Keratinocyte (primary cell): ENCODE measurements at regions not wholly inside any gene's neighbourhood (a gene's known extent, or its start where the extent isn't known, plus 50 kb on each side); places are given as distances from the start of the nearest gene placed in this dataset.

Experiments used
- DNase-seq: peaks from one replicate; pipeline ENCODE4 v3.0.0-alpha.2; 2011; ENCODE audit warnings: low read depth, missing footprints, low spot score
- FAIRE-seq: peaks from 2 replicates; lab custom pipeline; 2011; peaks lifted over from hg19 to GRCh38; lab: Jason Lieb, UNC
- H2AFZ ChIP-seq: 2 replicates; pipeline ENCODE4 v1.6.0; 2012; ENCODE audit warnings: low read length, control low read depth, inconsistent platforms; ENCODE audit not compliant: control insufficient read depth
- H3K27ac ChIP-seq: 2 replicates; pipeline ENCODE4 v1.5.1; 2011; ENCODE audit warnings: low read length; ENCODE audit not compliant: control insufficient read depth, insufficient read depth
- H3K27me3 ChIP-seq: 3 replicates; pipeline ENCODE4 v1.6.0; 2011; ENCODE audit warnings: low read length; ENCODE audit not compliant: control insufficient read depth, insufficient read depth; ENCODE audit errors: extremely low read depth
- H3K36me3 ChIP-seq, 2 experiments: 2 replicates in 1 of 2; 3 replicates in 1 of 2; pipeline ENCODE4 v1.5.1; 2011; ENCODE audit warnings: low read length in 2 of 2, mild to moderate bottlenecking in 1 of 2; ENCODE audit not compliant: control insufficient read depth in 2 of 2, insufficient read depth in 2 of 2; ENCODE audit errors: extremely low read depth in 1 of 2
- H3K4me1 ChIP-seq: 3 replicates; pipeline ENCODE4 v1.5.1; 2011; ENCODE audit warnings: low read length; ENCODE audit not compliant: control insufficient read depth, insufficient read depth; ENCODE audit errors: extremely low read depth
- H3K4me2 ChIP-seq: 3 replicates; pipeline ENCODE4 v1.6.0; 2011; ENCODE audit warnings: low read depth, low read length; ENCODE audit not compliant: control insufficient read depth, insufficient read depth; ENCODE audit errors: extremely low read depth
- H3K4me3 ChIP-seq, 3 experiments: fragments of 200-600 bp in 1 of 3; sonication (generic) in 1 of 3; 2 replicates in 2 of 3; 3 replicates in 1 of 3; pipeline ENCODE4 v1.5.1; 2011 to 2016; ENCODE audit warnings: low read length in 3 of 3, mild to moderate bottlenecking in 3 of 3, control low read depth in 2 of 3, inconsistent platforms in 1 of 3, low read depth in 1 of 3, mixed read lengths in 1 of 3, mixed run types in 1 of 3, moderate library complexity in 1 of 3; ENCODE audit not compliant: control insufficient read depth in 2 of 3, insufficient read depth in 2 of 3; ENCODE audit errors: extremely low read depth in 1 of 3
- H3K79me2 ChIP-seq: 2 replicates; pipeline ENCODE4 v1.6.0; 2012; ENCODE audit warnings: low read length; ENCODE audit not compliant: control insufficient read depth, insufficient read depth
- H3K9ac ChIP-seq: 3 replicates; pipeline ENCODE4 v1.6.0; 2011; ENCODE audit warnings: low read length; ENCODE audit not compliant: control insufficient read depth, insufficient read depth; ENCODE audit errors: extremely low read depth
- H3K9me1 ChIP-seq: 3 replicates; pipeline ENCODE4 v1.6.0; 2011; ENCODE audit warnings: low read length; ENCODE audit not compliant: control insufficient read depth, insufficient read depth; ENCODE audit errors: extremely low read depth
- H3K9me3 ChIP-seq: 2 replicates; pipeline ENCODE4 v1.5.1; 2012; ENCODE audit warnings: low read depth, low read length; ENCODE audit not compliant: control insufficient read depth
- H4K20me1 ChIP-seq: 3 replicates; pipeline ENCODE4 v1.6.0; 2011; ENCODE audit warnings: low read length; ENCODE audit not compliant: control insufficient read depth, insufficient read depth; ENCODE audit errors: extremely low read depth
- EZH2 ChIP-seq: IDR thresholded peaks from one replicate; pipeline ENCODE4 v1.6.1; 2012; ENCODE audit warnings: inconsistent platforms, mild to moderate bottlenecking, low read length, moderate library complexity
- dilution Hi-C: fragments of 300-500 bp; cut with MboI; formaldehyde crosslinking; loops from one replicate; pipeline ENCODE4 v1.7.0; 2020; ENCODE audit warnings: low sequenced_read_pairs; ENCODE audit not compliant: extremely low pct_ligation_motif_present
- TF ChIP-seq, protein P1 (sequence below), 3 experiments: IDR thresholded peaks in 1 of 3; conservative IDR thresholded peaks in 1 of 3; optimal IDR thresholded peaks in 1 of 3; 2 replicates in 2 of 3; 3 replicates in 1 of 3; pipeline versions ENCODE3 to v1.5.1; 2011; ENCODE audit warnings: low read length in 3 of 3, mild to moderate bottlenecking in 3 of 3, moderate library complexity in 2 of 3, control low read depth in 1 of 3, inconsistent platforms in 1 of 3; ENCODE audit not compliant: insufficient read depth in 2 of 3; ENCODE audit errors: extremely low read depth in 1 of 3

DNA sequence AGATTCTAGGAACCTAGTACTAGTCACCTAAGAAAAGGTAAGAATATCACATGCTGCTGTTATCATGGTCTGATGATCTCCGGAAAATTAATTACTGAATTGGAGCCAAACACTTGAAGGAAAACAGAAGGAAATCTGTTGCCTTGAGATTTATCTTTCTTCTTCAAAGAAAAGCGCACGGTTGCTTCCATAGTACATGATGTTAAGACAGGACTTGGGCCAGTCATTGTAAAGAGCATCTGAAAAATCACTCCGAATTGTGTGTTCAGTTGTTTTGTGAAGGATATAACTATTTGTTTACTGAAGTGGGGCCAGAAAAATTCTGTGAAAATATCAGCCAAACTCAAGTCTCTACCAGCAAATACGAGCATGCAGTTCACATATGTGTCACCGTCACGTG is 134.9 kb upstream of the FOXN3 start:
- no peaks in the 10 kb centered on the region for H3K9me1 ChIP-seq
- TF ChIP-seq EZH2, result no peak
- TF ChIP-seq, protein P1, sequence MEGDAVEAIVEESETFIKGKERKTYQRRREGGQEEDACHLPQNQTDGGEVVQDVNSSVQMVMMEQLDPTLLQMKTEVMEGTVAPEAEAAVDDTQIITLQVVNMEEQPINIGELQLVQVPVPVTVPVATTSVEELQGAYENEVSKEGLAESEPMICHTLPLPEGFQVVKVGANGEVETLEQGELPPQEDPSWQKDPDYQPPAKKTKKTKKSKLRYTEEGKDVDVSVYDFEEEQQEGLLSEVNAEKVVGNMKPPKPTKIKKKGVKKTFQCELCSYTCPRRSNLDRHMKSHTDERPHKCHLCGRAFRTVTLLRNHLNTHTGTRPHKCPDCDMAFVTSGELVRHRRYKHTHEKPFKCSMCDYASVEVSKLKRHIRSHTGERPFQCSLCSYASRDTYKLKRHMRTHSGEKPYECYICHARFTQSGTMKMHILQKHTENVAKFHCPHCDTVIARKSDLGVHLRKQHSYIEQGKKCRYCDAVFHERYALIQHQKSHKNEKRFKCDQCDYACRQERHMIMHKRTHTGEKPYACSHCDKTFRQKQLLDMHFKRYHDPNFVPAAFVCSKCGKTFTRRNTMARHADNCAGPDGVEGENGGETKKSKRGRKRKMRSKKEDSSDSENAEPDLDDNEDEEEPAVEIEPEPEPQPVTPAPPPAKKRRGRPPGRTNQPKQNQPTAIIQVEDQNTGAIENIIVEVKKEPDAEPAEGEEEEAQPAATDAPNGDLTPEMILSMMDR (optimal IDR thresholded peaks at IDR 0.05 in 1 of 3, IDR thresholded peaks at IDR 0.05 in 1 of 3, conservative IDR thresholded peaks at IDR 0.05 in 1 of 3; ENCODE audit: extremely low read depth in 1 of 3, insufficient read depth in 2 of 3, low read length in 3 of 3), result no peak
- no peaks in the 10 kb centered on the region for H3K79me2 ChIP-seq
- FAIRE-seq, result no peak
- no peak overlapping the region for H3K9ac ChIP-seq
- no peaks in the 10 kb centered on the region for H3K36me3 ChIP-seq
- dilution Hi-C loops, result no loop called here
- no peaks in the 10 kb centered on the region for H3K4me1 ChIP-seq
- no peaks in the 10 kb centered on the region for H4K20me1 ChIP-seq
- H3K4me2 ChIP-seq, result no peak overlapping the region
- no peaks in the 10 kb centered on the region for H3K27me3 ChIP-seq
- no peak for DNase-seq
- H3K9me3 ChIP-seq, result no peaks in the 10 kb centered on the region
- no peak overlapping the region for H3K27ac ChIP-seq
- no peak overlapping the region for H2AFZ ChIP-seq
- H3K4me3 ChIP-seq, result no peak overlapping the region

DNA sequence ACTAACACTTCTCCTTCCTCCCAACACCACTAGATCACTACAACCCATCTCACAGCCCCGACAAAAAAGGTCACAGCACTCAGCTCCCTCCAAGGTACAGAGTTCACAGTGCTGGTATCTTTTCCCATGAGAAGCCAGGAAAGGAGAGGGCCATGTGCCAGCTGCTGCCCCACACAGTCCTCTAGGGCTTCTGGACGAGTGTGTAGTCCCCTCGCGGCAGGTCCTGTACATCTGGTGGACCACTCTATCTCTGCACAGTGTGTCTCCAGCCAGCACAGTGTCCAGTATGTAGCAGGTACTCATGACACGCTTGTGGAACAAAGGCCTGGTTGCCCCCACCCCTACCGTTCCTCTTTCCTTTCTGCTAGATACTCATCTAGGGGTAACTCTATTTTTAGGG is 134.4 kb upstream of the FOXN3 start:
- dilution Hi-C loops, result no loop called here
- no peak overlapping the region for H3K9ac ChIP-seq
- no peak for TF ChIP-seq EZH2
- TF ChIP-seq, protein P1 (optimal IDR thresholded peaks at IDR 0.05 in 1 of 3, IDR thresholded peaks at IDR 0.05 in 1 of 3, conservative IDR thresholded peaks at IDR 0.05 in 1 of 3; ENCODE audit: extremely low read depth in 1 of 3, insufficient read depth in 2 of 3, low read length in 3 of 3), result no peak
- H4K20me1 ChIP-seq, result no peaks in the 10 kb centered on the region
- no peak overlapping the region for H3K27ac ChIP-seq
- H3K36me3 ChIP-seq, result no peaks in the 10 kb centered on the region
- DNase-seq, result no peak
- H3K9me1 ChIP-seq, result no peaks in the 10 kb centered on the region
- H3K79me2 ChIP-seq, result no peaks in the 10 kb centered on the region
- H2AFZ ChIP-seq, result no peak overlapping the region
- FAIRE-seq, result no peak
- no peaks in the 10 kb centered on the region for H3K9me3 ChIP-seq
- H3K27me3 ChIP-seq, result no peaks in the 10 kb centered on the region
- no peak overlapping the region for H3K4me3 ChIP-seq
- no peaks in the 10 kb centered on the region for H3K4me1 ChIP-seq
- H3K4me2 ChIP-seq, result no peak overlapping the region
